ENCODE measurements at regions not wholly inside any gene's neighbourhood (a gene's known extent, or its start where the extent isn't known, plus 50 kb on each side); places are given as distances from the start of the nearest gene placed in this dataset.
A peak's percentile ranks its signal among the peaks of the same experiment; 100 is the strongest.

GRCh38 chr1:228918335-228918734 is 183.1 kb downstream of the RHOU start:
- intact Hi-C loops (cut with DNase I; ENCODE audit: low total_unique reads), result no loop called here
- DNase-seq (ENCODE audit: low spot score in 2 of 2), result no peak
- TF ChIP-seq CTCF (IDR thresholded peaks at IDR 0.05), result no peak
- TF ChIP-seq POLR2A (IDR thresholded peaks at IDR 0.05), result no peak
- TF ChIP-seq POLR2AphosphoS5 (IDR thresholded peaks at IDR 0.05), result no peak
- Histone ChIP-seq H3K27me3 (no peaks in the 10 kb centered on the region), H3K36me3 (no peaks in the 10 kb centered on the region), H3K4me3 (no peak overlapping the region), H3K9me3 (no peaks in the 10 kb centered on the region), H3K4me1 (no peaks in the 10 kb centered on the region), H3K27ac (no peak overlapping the region)

GRCh38 chr1:228919914-228920313 is 184.6 kb downstream of the RHOU start:
- intact Hi-C loops (cut with DNase I; ENCODE audit: low total_unique reads), result no loop called here
- no peak for DNase-seq (ENCODE audit: low spot score in 2 of 2)
- H3K27me3 ChIP-seq, result no peaks in the 10 kb centered on the region
- H3K4me1 ChIP-seq, result no peaks in the 10 kb centered on the region
- H3K36me3 ChIP-seq, result no peaks in the 10 kb centered on the region
- no peaks in the 10 kb centered on the region for H3K9me3 ChIP-seq
- H3K27ac ChIP-seq, result peak overlapping the region in 1 of 2 donors; percentile 55
- no peak overlapping the region for H3K4me3 ChIP-seq
- no peak for TF ChIP-seq POLR2AphosphoS5 (IDR thresholded peaks at IDR 0.05)
- no peak for TF ChIP-seq CTCF (IDR thresholded peaks at IDR 0.05)
- TF ChIP-seq POLR2A (IDR thresholded peaks at IDR 0.05), result no peak

GRCh38 chr1:228920831-228921230 is 185.6 kb downstream of the RHOU start:
- H3K4me3 ChIP-seq, result no peak overlapping the region
- no peaks in the 10 kb centered on the region for H3K4me1 ChIP-seq
- intact Hi-C loops (cut with DNase I; ENCODE audit: low total_unique reads), result no loop called here
- no peak for DNase-seq (ENCODE audit: low spot score in 2 of 2)
- no peaks in the 10 kb centered on the region for H3K27me3 ChIP-seq
- TF ChIP-seq CTCF (IDR thresholded peaks at IDR 0.05) (no peak), POLR2AphosphoS5 (IDR thresholded peaks at IDR 0.05) (no peak), POLR2A (IDR thresholded peaks at IDR 0.05) (no peak)
- no peaks in the 10 kb centered on the region for H3K36me3 ChIP-seq
- no peak overlapping the region for H3K27ac ChIP-seq
- H3K9me3 ChIP-seq, result peaks cover 0 to 4% of the 10 kb centered on the region in 2 donors

- H3K4me3 ChIP-seq, result no peak overlapping the region
- H3K36me3 ChIP-seq, result no peaks in the 10 kb centered on the region
- TF ChIP-seq POLR2A (IDR thresholded peaks at IDR 0.05) (no peak), POLR2AphosphoS5 (IDR thresholded peaks at IDR 0.05) (no peak), CTCF (IDR thresholded peaks at IDR 0.05) (no peak)
- no peak for DNase-seq (ENCODE audit: low spot score in 2 of 2)
- no peaks in the 10 kb centered on the region for H3K4me1 ChIP-seq
- H3K27ac ChIP-seq, result no peak overlapping the region
- intact Hi-C loops (cut with DNase I; ENCODE audit: low total_unique reads), result no loop called here
- no peaks in the 10 kb centered on the region for H3K27me3 ChIP-seq
- peaks cover 0 to 4% of the 10 kb centered on the region in 2 donors for H3K9me3 ChIP-seq
These were observed 186.2 kb downstream of the RHOU start for GRCh38 chr1:228921481-228921880.

GRCh38 chr1:228922722-228923376 is 187.6 kb downstream of the RHOU start:
- TF ChIP-seq POLR2A (IDR thresholded peaks at IDR 0.05) (no peak), CTCF (IDR thresholded peaks at IDR 0.05) (no peak), POLR2AphosphoS5 (IDR thresholded peaks at IDR 0.05) (no peak)

More at GRCh38 chr1:228922722-228923376, 187.6 kb downstream of the RHOU start:
- DNase-seq (ENCODE audit: low spot score in 2 of 2), result no peak
- H3K27ac ChIP-seq, result no peak overlapping the region
- no peak overlapping the region for H3K4me3 ChIP-seq
- no peaks in the 10 kb centered on the region for H3K4me1 ChIP-seq
- H3K36me3 ChIP-seq, result no peaks in the 10 kb centered on the region
- no peaks in the 10 kb centered on the region for H3K27me3 ChIP-seq
- H3K9me3 ChIP-seq, result peaks cover 0 to 4% of the 10 kb centered on the region in 2 donors
- intact Hi-C loops (cut with DNase I; ENCODE audit: low total_unique reads), result no loop called here

Measured in breast epithelium (tissue), 4 donors.